Fibroblast of mammary gland (primary cell): ENCODE measurements at regions not wholly inside any gene's neighbourhood (a gene's known extent, or its start where the extent isn't known, plus 50 kb on each side); places are given as distances from the start of the nearest gene placed in this dataset.

Source experiments
- DNase-seq: peaks from one replicate; pipeline ENCODE4 v3.0.0-alpha.2; 2010; ENCODE audit warnings: low read depth
- H3K4me3 ChIP-seq: 2 replicates; pipeline ENCODE4 v1.5.1; 2011; ENCODE audit warnings: low read depth, mild to moderate bottlenecking, low read length, moderate library complexity; ENCODE audit not compliant: control insufficient read depth
- TF ChIP-seq, protein P1 (sequence below): conservative IDR thresholded peaks from 2 replicates; pipeline ENCODE4 v1.5.1; 2011; ENCODE audit warnings: low read depth, low read length, inconsistent platforms; ENCODE audit not compliant: control insufficient read depth, insufficient read depth

DNA sequence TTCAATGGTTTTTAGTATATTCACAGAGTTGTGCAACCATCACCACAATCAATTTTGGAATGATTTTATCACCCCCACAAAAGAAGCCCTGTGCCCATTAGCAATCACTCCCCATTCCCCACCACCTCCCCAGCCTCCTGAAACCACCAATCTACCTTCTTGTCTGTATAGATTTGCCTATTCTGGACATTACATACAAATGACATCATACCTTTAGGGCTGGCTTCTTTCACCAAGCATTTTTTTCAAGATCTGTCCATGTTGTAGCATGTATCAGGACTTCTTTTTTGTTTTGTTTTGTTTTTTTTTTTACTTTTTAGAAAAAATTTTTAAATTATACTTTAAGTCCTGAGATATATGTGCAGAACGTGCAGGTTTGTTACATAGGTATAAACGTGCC is 108.1 kb downstream of the RTL9 start:
- no peak for DNase-seq

DNA sequence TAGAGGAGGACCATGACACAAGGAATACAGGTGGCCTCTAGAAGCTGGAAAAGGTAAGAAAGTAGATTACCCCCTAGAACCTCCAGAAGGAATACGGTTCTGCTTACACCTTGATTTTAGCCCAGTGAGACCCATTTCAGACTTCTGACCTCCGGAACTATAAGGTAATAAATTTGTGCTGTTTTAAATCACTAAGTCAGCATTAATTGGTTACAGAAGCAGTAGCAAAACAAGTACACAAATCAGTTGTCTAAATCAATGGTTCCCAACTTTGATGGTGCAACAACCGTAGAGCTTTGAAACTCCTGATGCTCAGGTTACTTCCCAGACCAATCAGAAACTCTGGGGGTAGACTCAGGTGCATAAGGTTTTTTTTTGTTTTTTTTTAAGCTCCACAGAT is 113.6 kb downstream of the RTL9 start:
- H3K4me3 ChIP-seq, result no peak overlapping the region
- DNase-seq, result no peak
- TF ChIP-seq, protein P1, sequence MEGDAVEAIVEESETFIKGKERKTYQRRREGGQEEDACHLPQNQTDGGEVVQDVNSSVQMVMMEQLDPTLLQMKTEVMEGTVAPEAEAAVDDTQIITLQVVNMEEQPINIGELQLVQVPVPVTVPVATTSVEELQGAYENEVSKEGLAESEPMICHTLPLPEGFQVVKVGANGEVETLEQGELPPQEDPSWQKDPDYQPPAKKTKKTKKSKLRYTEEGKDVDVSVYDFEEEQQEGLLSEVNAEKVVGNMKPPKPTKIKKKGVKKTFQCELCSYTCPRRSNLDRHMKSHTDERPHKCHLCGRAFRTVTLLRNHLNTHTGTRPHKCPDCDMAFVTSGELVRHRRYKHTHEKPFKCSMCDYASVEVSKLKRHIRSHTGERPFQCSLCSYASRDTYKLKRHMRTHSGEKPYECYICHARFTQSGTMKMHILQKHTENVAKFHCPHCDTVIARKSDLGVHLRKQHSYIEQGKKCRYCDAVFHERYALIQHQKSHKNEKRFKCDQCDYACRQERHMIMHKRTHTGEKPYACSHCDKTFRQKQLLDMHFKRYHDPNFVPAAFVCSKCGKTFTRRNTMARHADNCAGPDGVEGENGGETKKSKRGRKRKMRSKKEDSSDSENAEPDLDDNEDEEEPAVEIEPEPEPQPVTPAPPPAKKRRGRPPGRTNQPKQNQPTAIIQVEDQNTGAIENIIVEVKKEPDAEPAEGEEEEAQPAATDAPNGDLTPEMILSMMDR, result no peak

More for the DNA sequence above, 108.1 kb downstream of the RTL9 start:
- TF ChIP-seq, protein P1, result no peak
- H3K4me3 ChIP-seq, result no peak overlapping the region

DNA sequence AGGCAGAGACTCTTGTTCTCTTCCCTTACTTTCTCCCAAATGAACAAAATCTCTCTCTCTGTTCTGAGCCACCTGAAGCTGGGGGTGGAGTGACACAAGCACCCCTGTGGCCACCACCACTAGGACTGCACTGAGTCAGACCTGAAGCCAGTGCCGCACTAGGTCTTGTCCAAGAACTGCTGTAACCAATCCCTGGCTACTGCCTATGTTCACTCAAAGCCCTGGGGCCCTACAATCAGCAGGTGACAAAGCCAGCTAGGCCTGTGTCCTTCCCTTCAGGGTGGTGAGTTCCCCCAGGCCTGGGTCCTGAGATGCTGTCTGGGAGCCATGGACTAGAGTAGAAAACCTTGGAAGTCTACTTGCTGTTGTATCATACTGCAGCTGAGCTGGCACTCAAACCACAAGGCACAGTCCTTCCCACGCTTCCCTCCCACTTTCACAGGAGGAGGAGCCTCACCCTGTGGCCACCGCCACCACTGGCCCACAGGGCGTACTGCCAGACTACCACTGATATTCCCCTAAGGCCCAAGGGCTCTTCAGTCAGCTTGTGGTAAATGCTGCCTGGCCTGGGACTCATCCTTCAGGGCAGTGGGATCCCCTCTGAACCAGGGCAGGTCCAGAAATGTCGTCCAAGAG is 119.1 kb downstream of the RTL9 start:
- TF ChIP-seq, protein P1, result no peak
- peak; percentile 11 for DNase-seq
- no peak overlapping the region for H3K4me3 ChIP-seq

DNA sequence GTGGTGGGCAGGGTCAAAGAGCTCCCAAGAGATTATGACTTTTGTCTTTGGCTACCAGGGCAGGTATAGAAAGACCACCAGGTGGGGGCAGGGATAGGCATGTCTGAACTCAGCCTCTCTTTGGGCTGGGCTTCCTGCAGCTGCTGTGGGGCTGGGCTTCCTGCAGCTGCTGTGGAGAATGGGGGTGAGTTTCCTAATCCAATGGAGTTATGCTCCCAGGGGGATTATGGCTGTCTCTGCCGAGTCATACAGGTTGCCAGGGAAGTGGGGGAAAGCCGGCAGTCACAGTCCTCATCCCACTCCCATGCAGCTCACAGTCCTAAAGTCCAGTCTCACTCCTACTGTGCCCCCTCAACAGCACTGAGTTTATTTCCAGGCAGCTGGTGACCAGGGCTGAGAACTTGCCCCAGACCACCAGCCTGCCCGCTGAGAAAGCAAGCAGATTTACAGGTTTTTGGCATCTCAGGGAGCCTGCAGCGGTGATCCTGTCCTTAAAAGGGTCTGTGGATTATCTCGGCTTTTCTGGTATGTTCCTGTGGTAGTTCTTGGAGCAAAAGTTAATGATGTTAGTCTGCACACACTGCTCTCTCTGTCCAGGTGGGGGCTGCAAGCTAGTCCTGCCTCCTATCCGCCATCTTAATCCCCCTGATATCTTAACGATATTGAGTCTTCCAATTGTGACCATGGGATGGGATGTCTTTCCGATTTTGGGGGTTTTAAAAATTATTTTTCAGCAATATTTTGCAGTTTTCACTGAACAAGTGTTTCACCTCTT is 133.4 kb downstream of the RTL9 start:
- DNase-seq, result peak; percentile 1
- TF ChIP-seq, protein P1, result no peak

DNA sequence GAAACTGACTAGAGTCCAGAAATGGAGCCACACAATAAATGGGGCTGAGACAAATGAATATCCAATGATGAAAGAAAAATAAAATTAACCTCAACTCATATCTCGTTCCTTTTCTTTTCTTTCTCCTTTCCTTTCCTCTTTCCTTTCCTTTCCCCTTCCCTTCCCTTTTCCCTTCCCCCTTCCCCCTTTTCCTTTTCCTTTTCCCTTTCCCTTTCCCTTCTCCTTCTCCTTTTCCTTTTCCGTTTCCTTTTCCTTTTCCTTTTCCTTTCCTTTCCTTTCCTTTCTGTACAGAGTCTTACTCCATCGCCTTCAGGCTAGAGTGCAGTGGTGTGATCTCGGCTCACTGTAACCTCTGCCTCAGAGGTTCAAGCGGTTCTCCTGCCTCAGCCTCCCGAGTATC is 146.3 kb downstream of the RTL9 start:
- no peak for DNase-seq
- no peak overlapping the region for H3K4me3 ChIP-seq
- TF ChIP-seq, protein P1, result no peak

More for the DNA sequence above, 133.4 kb downstream of the RTL9 start:
- H3K4me3 ChIP-seq, result no peak overlapping the region

DNA sequence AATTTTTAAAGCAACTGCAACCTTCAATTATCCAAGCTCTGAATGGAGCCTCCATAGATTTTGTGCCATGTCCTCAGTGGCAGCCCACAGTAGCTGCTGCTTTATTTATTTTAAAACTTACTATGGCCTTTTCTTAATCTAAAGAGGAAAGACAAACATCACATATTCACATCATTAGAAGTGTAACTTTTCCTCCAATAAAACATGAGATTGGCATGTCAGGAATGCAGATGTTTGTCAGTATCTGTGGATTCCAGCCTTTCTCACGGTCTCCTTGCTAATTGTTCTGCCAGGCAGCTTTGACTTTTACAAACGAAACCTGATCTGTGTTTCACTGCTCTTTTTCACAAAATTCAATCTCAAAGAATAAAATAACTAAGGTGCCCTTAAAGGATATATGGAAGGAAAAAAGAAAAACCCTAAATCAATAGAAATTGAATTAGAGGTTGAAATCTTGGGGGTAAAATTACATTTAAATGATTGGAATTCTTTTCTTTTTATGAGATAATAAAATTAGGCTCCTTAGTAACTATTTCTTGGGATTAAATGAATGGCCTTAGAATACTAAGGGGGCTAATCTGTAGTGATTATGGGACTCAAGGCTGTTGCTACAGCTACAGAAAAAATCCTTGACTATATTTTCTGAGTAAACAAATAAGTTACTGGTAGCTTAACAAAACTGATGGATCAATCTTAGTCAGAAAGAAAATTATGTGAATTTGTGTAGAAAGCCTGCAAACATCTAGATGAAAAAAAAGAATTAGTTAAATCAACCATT is 151.3 kb downstream of the RTL9 start:
- DNase-seq, result no peak
- TF ChIP-seq, protein P1, result no peak
- no peak overlapping the region for H3K4me3 ChIP-seq
